ENCODE measurements at regions not wholly inside any gene's neighbourhood (a gene's known extent, or its start where the extent isn't known, plus 50 kb on each side); places are given as distances from the start of the nearest gene placed in this dataset.

DNA sequence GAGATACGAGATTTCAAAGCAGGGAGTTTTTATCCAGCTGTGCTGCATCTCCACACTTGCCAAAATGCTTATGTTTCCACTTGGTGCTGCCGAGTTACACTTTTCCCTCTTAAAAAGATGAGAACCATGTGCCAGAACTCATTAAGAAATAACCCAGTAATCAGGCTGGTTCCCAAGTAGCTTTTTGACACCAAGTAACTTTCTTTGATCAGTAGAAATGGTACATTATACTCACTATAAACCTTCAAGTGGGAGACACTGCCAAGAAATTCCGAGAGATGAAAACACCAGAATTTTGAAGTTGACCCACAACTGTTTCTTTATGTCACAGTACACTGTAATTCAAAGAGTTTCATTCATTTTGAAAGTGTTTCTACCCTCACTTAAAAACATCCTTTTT lies 164.6 kb upstream of the CCDC54 start:
- no peak overlapping the region for H3K27ac ChIP-seq
- intact Hi-C loops (cut with DNase I) = no loop called here
- no peak for DNase-seq
- TF ChIP-seq, protein P1, sequence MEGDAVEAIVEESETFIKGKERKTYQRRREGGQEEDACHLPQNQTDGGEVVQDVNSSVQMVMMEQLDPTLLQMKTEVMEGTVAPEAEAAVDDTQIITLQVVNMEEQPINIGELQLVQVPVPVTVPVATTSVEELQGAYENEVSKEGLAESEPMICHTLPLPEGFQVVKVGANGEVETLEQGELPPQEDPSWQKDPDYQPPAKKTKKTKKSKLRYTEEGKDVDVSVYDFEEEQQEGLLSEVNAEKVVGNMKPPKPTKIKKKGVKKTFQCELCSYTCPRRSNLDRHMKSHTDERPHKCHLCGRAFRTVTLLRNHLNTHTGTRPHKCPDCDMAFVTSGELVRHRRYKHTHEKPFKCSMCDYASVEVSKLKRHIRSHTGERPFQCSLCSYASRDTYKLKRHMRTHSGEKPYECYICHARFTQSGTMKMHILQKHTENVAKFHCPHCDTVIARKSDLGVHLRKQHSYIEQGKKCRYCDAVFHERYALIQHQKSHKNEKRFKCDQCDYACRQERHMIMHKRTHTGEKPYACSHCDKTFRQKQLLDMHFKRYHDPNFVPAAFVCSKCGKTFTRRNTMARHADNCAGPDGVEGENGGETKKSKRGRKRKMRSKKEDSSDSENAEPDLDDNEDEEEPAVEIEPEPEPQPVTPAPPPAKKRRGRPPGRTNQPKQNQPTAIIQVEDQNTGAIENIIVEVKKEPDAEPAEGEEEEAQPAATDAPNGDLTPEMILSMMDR (IDR thresholded peaks at IDR 0.05) = no peak
- H3K4me3 ChIP-seq = no peak overlapping the region
- no peak overlapping the region for H3K9ac ChIP-seq (ENCODE audit: low read depth in 2 of 2, low read length in 2 of 2)
- no peaks in the 10 kb centered on the region for H3K9me3 ChIP-seq
- no peaks in the 10 kb centered on the region for H3K36me3 ChIP-seq
- no peaks in the 10 kb centered on the region for H3K4me1 ChIP-seq
- no peaks in the 10 kb centered on the region for H3K27me3 ChIP-seq

DNA sequence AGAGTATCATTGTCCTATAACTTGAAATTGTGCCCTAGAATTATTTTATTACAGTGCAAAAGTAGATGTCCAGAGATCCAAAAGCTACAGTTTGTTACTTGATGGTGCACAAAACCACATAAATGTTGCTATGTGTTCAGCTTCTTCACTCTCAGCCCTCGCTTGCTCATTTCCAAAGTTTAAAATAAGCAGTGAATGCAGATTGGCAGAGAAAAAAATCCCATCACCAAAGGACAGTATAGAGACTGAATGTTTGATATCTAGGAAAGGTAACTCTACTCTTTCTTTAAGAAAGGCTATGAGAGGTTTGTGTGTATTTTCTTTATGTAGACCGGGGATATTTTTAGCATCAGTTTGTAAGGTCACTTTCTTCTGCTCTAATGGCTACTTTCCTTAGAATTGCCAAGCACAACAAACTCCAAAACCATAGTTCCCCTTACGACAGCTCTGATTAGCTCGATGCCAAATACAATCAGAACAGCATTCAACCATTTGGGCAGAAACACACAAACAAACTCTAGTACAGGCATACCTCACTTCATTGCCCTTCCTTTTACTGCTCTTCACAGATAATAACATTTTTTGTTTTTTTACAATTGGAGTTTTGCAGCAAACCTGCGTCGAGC lies 164.1 kb upstream of the CCDC54 start:
- Histone ChIP-seq H3K27me3 (no peaks in the 10 kb centered on the region), H3K36me3 (no peaks in the 10 kb centered on the region), H3K27ac (no peak overlapping the region), H3K9me3 (no peaks in the 10 kb centered on the region), H3K9ac (ENCODE audit: low read depth in 2 of 2, low read length in 2 of 2) (no peak overlapping the region), H3K4me3 (no peak overlapping the region), H3K4me1 (no peaks in the 10 kb centered on the region)
- TF ChIP-seq, protein P1 (IDR thresholded peaks at IDR 0.05) = no peak
- intact Hi-C loops (cut with DNase I) = no loop called here
- DNase-seq = no peak

DNA sequence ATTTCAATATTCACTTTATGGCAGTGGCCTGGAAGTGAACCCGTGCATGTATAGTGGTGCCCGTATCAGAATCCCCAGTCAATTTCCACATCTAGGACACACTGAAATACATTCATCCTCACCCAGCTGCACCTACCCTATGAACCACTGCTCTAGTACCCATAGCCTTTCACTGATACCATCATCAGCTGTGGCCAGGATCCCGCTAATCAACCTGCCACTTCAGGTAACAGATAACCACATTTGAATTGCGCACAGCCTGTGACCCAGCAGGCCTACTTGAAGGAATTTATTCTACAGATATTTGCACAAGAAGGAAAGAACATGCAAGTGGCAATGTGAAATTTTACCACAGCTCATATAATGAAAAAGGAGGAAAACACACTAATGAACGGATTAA lies 161.0 kb upstream of the CCDC54 start:
- no peak for DNase-seq
- H3K9me3 ChIP-seq = no peaks in the 10 kb centered on the region
- no peak overlapping the region for H3K9ac ChIP-seq (ENCODE audit: low read depth in 2 of 2, low read length in 2 of 2)
- H3K4me3 ChIP-seq = no peak overlapping the region
- TF ChIP-seq, protein P1 (IDR thresholded peaks at IDR 0.05) = no peak
- H3K27me3 ChIP-seq = no peaks in the 10 kb centered on the region
- no peak overlapping the region for H3K27ac ChIP-seq
- no peaks in the 10 kb centered on the region for H3K36me3 ChIP-seq
- H3K4me1 ChIP-seq = no peaks in the 10 kb centered on the region
- intact Hi-C loops (cut with DNase I) = no loop called here

DNA sequence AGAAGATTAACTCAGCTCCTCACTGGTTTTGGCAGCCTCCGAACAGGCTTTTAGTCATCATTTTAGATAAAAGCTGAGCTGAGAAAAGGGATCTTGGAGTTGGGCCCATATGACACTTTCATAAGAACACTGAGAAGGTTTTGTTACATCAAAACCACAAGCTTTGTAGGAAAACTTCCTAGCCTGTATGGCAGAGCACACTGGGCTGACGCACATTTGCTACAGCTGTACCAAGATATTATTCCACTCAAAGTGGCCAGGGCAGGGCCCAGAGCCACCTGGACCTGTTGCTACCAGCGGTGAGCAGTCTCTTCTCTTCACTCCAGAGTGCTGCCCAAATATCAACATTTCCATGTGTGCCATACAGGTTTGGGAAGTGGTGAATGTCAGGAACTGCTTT lies 160.5 kb upstream of the CCDC54 start:
- H3K9ac ChIP-seq (ENCODE audit: low read depth in 2 of 2, low read length in 2 of 2) = no peak overlapping the region
- TF ChIP-seq, protein P1 (IDR thresholded peaks at IDR 0.05) = no peak
- H3K27ac ChIP-seq = no peak overlapping the region
- H3K4me3 ChIP-seq = no peak overlapping the region
- H3K4me1 ChIP-seq = no peaks in the 10 kb centered on the region
- no peak for DNase-seq
- intact Hi-C loops (cut with DNase I) = no loop called here
- no peaks in the 10 kb centered on the region for H3K36me3 ChIP-seq
- H3K27me3 ChIP-seq = no peaks in the 10 kb centered on the region
- H3K9me3 ChIP-seq = no peaks in the 10 kb centered on the region

DNA sequence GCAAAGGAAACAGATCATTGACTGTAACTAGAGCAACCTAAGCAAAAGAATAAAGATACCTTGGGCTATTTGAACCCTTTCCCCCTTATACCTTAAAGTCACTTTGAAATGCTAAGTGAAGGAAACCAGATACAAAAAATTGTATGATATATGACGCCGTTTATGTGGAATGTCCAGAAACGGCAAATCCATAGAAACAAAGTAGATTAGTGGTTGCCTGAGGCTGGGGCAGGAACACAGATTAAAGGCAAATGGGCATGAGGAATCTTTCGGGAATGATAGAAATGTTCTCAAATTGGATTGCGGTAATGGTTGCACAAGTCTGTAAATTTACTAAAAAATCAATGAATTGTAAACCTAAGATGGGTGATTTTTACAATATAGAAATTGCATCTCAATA lies 160.1 kb upstream of the CCDC54 start:
- H3K4me3 ChIP-seq = no peak overlapping the region
- H3K27me3 ChIP-seq = no peaks in the 10 kb centered on the region
- TF ChIP-seq, protein P1 (IDR thresholded peaks at IDR 0.05) = no peak
- no peak overlapping the region for H3K9ac ChIP-seq (ENCODE audit: low read depth in 2 of 2, low read length in 2 of 2)
- H3K36me3 ChIP-seq = no peaks in the 10 kb centered on the region
- no peaks in the 10 kb centered on the region for H3K4me1 ChIP-seq
- no peaks in the 10 kb centered on the region for H3K9me3 ChIP-seq
- intact Hi-C loops (cut with DNase I) = no loop called here
- no peak overlapping the region for H3K27ac ChIP-seq
- no peak for DNase-seq

Measured in colonic mucosa (tissue), 4 donors.